ENCODE measurements at regions not wholly inside any gene's neighbourhood (a gene's known extent, or its start where the extent isn't known, plus 50 kb on each side); places are given as distances from the start of the nearest gene placed in this dataset.

DNA sequence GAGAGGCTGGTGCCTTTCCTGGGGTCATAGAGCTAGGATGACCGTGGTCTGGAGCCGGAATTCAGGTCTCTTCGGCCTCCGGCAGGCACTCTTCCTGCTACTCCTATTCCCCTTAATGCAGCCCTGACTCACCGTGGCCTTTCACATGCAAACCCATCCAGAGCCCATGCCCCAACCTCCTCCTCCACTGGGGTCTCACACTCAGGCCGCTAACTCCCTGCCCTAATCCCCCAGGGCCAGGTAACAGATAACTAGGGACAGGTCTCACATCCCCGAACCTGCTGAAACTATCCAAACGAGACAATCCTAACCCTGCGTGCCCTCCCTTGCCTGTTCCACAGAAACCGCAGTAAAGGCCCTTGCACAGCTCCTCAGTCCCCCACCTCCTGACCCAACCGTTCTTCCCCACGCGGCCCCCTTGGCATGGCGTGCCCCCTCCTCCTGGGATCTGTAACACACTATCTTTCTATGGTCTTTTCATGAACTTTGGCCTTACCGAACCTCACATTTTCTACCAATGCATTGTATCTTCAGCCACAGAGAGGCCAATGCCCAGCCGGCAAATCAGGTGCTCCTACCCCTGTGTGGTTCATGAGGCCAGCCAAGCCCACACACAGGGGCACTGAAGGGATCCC lies 245.4 kb upstream of the EXOC2 start:
- Histone ChIP-seq H3K4me2 (ENCODE audit: low read length) (no peak overlapping the region), H3K9ac (ENCODE audit: low read length) (no peak overlapping the region), H3K4me3 (replicated peaks in 1 of 2; ENCODE audit: low read depth in 1 of 2, low read length in 2 of 2) (no peak overlapping the region), H4K20me1 (ENCODE audit: insufficient read depth) (no peaks in the 10 kb centered on the region), H3K4me1 (ENCODE audit: control insufficient read depth in 1 of 2, insufficient read depth in 2 of 2, low read length in 2 of 2) (no peaks in the 10 kb centered on the region), H3K9me3 (ENCODE audit: control insufficient read depth in 1 of 2, insufficient read depth in 1 of 2, low read depth in 1 of 2, low read length in 2 of 2) (no peaks in the 10 kb centered on the region), H3K36me3 (ENCODE audit: control insufficient read depth in 1 of 2, insufficient read depth in 2 of 2, low read length in 2 of 2) (no peaks in the 10 kb centered on the region), H3K9me2 (ENCODE audit: insufficient read depth) (no peaks in the 10 kb centered on the region), H3K27ac (ENCODE audit: low read depth, low read length) (no peak overlapping the region), H2AFZ (ENCODE audit: low read depth, low read length, poor library complexity, severe bottlenecking) (no peak overlapping the region), H3K27me3 (ENCODE audit: insufficient read depth, low read length) (no peaks in the 10 kb centered on the region; the same call in 1 of the 2 replicates), H3K79me2 (ENCODE audit: insufficient read depth, low read length) (no peaks in the 10 kb centered on the region)
- TF ChIP-seq CBX3 (IDR thresholded peaks at IDR 0.05; ENCODE audit: low read depth), result no peak
- no peak for TF ChIP-seq REST (IDR thresholded peaks at IDR 0.05; ENCODE audit: low read depth)
- no peak for TF ChIP-seq JUND (IDR thresholded peaks at IDR 0.05)
- TF ChIP-seq YY1 (IDR thresholded peaks at IDR 0.05; ENCODE audit: extremely low read depth, insufficient replicate concordance, low read depth, low read length), result no peak
- no peak for TF ChIP-seq ATF3 (IDR thresholded peaks at IDR 0.05)
- no peak for TF ChIP-seq SRF (IDR thresholded peaks at IDR 0.05; ENCODE audit: low read depth)
- no peak for TF ChIP-seq POLR2AphosphoS5 (IDR thresholded peaks at IDR 0.05; ENCODE audit: low read depth, low read length)
- no peak for TF ChIP-seq ELF1 (IDR thresholded peaks at IDR 0.05; ENCODE audit: borderline replicate concordance, low read depth)
- no peak for TF ChIP-seq ZFX (IDR thresholded peaks at IDR 0.05)
- TF ChIP-seq EZH2phosphoT487 (IDR thresholded peaks at IDR 0.05; ENCODE audit: borderline replicate concordance), result no peak
- no peak for TF ChIP-seq TCF7L2 (IDR thresholded peaks at IDR 0.05; ENCODE audit: borderline replicate concordance, extremely low read depth, insufficient read depth, insufficient read length)
- TF ChIP-seq POLR2A (IDR thresholded peaks at IDR 0.05; ENCODE audit: borderline replicate concordance, extremely low read depth, insufficient read depth, insufficient read length), result no peak
- no peak for DNase-seq (ENCODE audit: low read depth, low spot score)
- POLR2A ChIA-PET, result no interaction called here
- RAD21 ChIA-PET (ENCODE audit: low non-redundant PET in 1 of 2, low total read pairs in 2 of 2, uncharacterized antibody in 2 of 2, unreplicated experiment in 2 of 2), result no interaction called here
- ATAC-seq, result no peak
- no TSS peak for BruUV-seq (replicated peaks)
- CTCF ChIA-PET, result no interaction called here
- intact Hi-C loops (cut with micrococcal nuclease), result no loop called here
